GM12892 (cell line): ENCODE measurements at regions not wholly inside any gene's neighbourhood (a gene's known extent, or its start where the extent isn't known, plus 50 kb on each side); places are given as distances from the start of the nearest gene placed in this dataset.

ENCODE experiments used
- POLR2A ChIP-seq: IDR thresholded peaks from 2 replicates; pipeline ENCODE4 v1.6.1; 2011; ENCODE audit warnings: low read depth, low read length, control low read depth
- POLR2AphosphoS5 ChIP-seq: IDR thresholded peaks from 2 replicates; pipeline ENCODE4 v1.6.1; 2011; ENCODE audit warnings: low read depth, low read length, control low read depth
- TAF1 ChIP-seq: IDR thresholded peaks from 2 replicates; pipeline ENCODE4 v1.6.1; 2011; ENCODE audit warnings: low read depth, mild to moderate bottlenecking, control low read depth, low read length, borderline replicate concordance

- TF ChIP-seq POLR2A (no peak), TAF1 (no peak), POLR2AphosphoS5 (no peak)
Measured at GRCh38 chr1:81682490-81682889, 118.2 kb upstream of the ADGRL2 start.
